Fibroblast of lung (primary cell): ENCODE measurements at regions not wholly inside any gene's neighbourhood (a gene's known extent, or its start where the extent isn't known, plus 50 kb on each side); places are given as distances from the start of the nearest gene placed in this dataset.

ENCODE experiments used
- EZH2 ChIP-seq: IDR thresholded peaks from 2 replicates; pipeline ENCODE4 v1.5.1; 2012; ENCODE audit warnings: low read length, control low read depth, mild to moderate bottlenecking; ENCODE audit errors: missing control alignments
- TF ChIP-seq, protein P1 (sequence below), 2 donors: IDR thresholded peaks in 1 of 2; conservative IDR thresholded peaks in 1 of 2; 1 replicate in 1 of 2; 2 replicates in 1 of 2; pipeline ENCODE4 v1.5.1; 2011 to 2012; ENCODE audit warnings: low read length in 2 of 2, control low read depth in 1 of 2, inconsistent platforms in 1 of 2, low read depth in 1 of 2, mild to moderate bottlenecking in 1 of 2

DNA sequence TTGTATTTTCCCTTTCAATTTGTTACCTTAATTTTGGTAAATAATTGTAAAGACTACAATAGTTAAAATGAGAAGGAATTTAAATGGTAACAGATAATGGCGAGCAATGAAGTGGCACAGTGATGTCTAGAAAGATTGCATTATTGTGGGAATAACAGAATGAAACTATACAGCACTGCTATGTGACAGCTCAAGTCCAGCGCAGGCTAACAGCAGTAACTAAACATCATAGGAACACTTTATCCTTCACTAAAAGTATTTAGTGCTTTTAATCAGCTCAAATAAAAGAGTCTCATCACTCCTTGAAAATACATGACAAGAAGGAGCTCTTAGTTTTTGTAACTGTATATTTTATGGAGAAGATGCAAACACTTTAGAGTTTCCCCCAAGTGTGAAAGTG is 190.8 kb downstream of the TENT5A start:
- TF ChIP-seq, protein P1, sequence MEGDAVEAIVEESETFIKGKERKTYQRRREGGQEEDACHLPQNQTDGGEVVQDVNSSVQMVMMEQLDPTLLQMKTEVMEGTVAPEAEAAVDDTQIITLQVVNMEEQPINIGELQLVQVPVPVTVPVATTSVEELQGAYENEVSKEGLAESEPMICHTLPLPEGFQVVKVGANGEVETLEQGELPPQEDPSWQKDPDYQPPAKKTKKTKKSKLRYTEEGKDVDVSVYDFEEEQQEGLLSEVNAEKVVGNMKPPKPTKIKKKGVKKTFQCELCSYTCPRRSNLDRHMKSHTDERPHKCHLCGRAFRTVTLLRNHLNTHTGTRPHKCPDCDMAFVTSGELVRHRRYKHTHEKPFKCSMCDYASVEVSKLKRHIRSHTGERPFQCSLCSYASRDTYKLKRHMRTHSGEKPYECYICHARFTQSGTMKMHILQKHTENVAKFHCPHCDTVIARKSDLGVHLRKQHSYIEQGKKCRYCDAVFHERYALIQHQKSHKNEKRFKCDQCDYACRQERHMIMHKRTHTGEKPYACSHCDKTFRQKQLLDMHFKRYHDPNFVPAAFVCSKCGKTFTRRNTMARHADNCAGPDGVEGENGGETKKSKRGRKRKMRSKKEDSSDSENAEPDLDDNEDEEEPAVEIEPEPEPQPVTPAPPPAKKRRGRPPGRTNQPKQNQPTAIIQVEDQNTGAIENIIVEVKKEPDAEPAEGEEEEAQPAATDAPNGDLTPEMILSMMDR (conservative IDR thresholded peaks at IDR 0.05 in 1 of 2, IDR thresholded peaks at IDR 0.05 in 1 of 2; ENCODE audit: low read depth in 1 of 2, low read length in 2 of 2) = no peak
- TF ChIP-seq EZH2 = no peak
